Colonic mucosa (tissue), 4 donors: ENCODE measurements at regions not wholly inside any gene's neighbourhood (a gene's known extent, or its start where the extent isn't known, plus 50 kb on each side); places are given as distances from the start of the nearest gene placed in this dataset.

ENCODE experiments used
- DNase-seq: peaks from one replicate; pipeline ENCODE4 v3.0.0-alpha.2; 2020
- H3K27ac ChIP-seq: fragments of 200-600 bp; one replicate; pipeline ENCODE4 v1.8.0; 2021
- H3K27me3 ChIP-seq: fragments of 200-600 bp; one replicate; pipeline ENCODE4 v1.8.0; 2021
- H3K36me3 ChIP-seq: fragments of 200-600 bp; one replicate; pipeline ENCODE4 v1.8.0; 2021
- H3K4me1 ChIP-seq: fragments of 200-600 bp; one replicate; pipeline ENCODE4 v1.8.0; 2021; ENCODE audit warnings: mild to moderate bottlenecking
- H3K4me3 ChIP-seq: fragments of 200-600 bp; one replicate; pipeline ENCODE4 v1.8.0; 2021
- H3K9ac ChIP-seq, 2 donors: one replicate each; pipeline ENCODE4 v1.7.0; 2013; ENCODE audit warnings: control low read depth in 2 of 2, low read depth in 2 of 2, low read length in 2 of 2
- H3K9me3 ChIP-seq: fragments of 200-600 bp; one replicate; pipeline ENCODE4 v1.8.0; 2021
- CTCF ChIP-seq: fragments of 200-600 bp; IDR thresholded peaks from one replicate; pipeline ENCODE4 v1.8.0; 2022; ENCODE audit warnings: antibody characterized with exemption, mild to moderate bottlenecking
- intact Hi-C: fragments of 100-400 bp; cut with DNase I; formaldehyde crosslinking; loops from one replicate; pipeline ENCODE4 v1.14.1; 2022
- donor health status: healthy.
- donor health status: DM: no; HTN: no; CAD: no.
- donor health status: DM: no; HTN: no; CAD: no.

GRCh38 chr6:114595591-114595990 is 252.8 kb upstream of the HS3ST5 start:
- no peaks in the 10 kb centered on the region for H3K36me3 ChIP-seq
- no peaks in the 10 kb centered on the region for H3K4me1 ChIP-seq
- TF ChIP-seq CTCF, result no peak
- H3K4me3 ChIP-seq, result no peak overlapping the region
- DNase-seq, result no peak
- H3K9me3 ChIP-seq, result no peaks in the 10 kb centered on the region
- H3K27ac ChIP-seq, result no peak overlapping the region
- no peaks in the 10 kb centered on the region for H3K27me3 ChIP-seq
- no peak overlapping the region for H3K9ac ChIP-seq
- intact Hi-C loops, result no loop called here

GRCh38 chr6:114595186-114595585 is 252.4 kb upstream of the HS3ST5 start:
- Histone ChIP-seq H3K27ac (no peak overlapping the region), H3K9ac (no peak overlapping the region), H3K4me1 (no peaks in the 10 kb centered on the region), H3K4me3 (no peak overlapping the region), H3K9me3 (no peaks in the 10 kb centered on the region), H3K36me3 (no peaks in the 10 kb centered on the region), H3K27me3 (no peaks in the 10 kb centered on the region)
- intact Hi-C loops, result no loop called here
- no peak for DNase-seq
- no peak for TF ChIP-seq CTCF

GRCh38 chr6:114592506-114592905 is 249.7 kb upstream of the HS3ST5 start:
- intact Hi-C loops, result no loop called here
- Histone ChIP-seq H3K4me1 (no peaks in the 10 kb centered on the region), H3K27ac (no peak overlapping the region), H3K9ac (no peak overlapping the region), H3K36me3 (no peaks in the 10 kb centered on the region), H3K4me3 (no peak overlapping the region), H3K9me3 (no peaks in the 10 kb centered on the region), H3K27me3 (no peaks in the 10 kb centered on the region)
- no peak for DNase-seq
- no peak for TF ChIP-seq CTCF

GRCh38 chr6:114588726-114589125 is 245.9 kb upstream of the HS3ST5 start:
- TF ChIP-seq CTCF, result no peak
- DNase-seq, result no peak
- intact Hi-C loops, result no loop called here

GRCh38 chr6:114586298-114586697 is 243.5 kb upstream of the HS3ST5 start:
- Histone ChIP-seq H3K9me3 (no peaks in the 10 kb centered on the region), H3K27ac (no peak overlapping the region), H3K4me3 (no peak overlapping the region), H3K9ac (no peak overlapping the region), H3K27me3 (no peaks in the 10 kb centered on the region), H3K36me3 (no peaks in the 10 kb centered on the region), H3K4me1 (no peaks in the 10 kb centered on the region)
- TF ChIP-seq CTCF, result no peak
- intact Hi-C loops, result no loop called here
- DNase-seq, result no peak

More at GRCh38 chr6:114588726-114589125, 245.9 kb upstream of the HS3ST5 start:
- no peaks in the 10 kb centered on the region for H3K9me3 ChIP-seq
- no peak overlapping the region for H3K27ac ChIP-seq
- H3K9ac ChIP-seq, result no peak overlapping the region
- H3K4me1 ChIP-seq, result no peaks in the 10 kb centered on the region
- H3K36me3 ChIP-seq, result no peaks in the 10 kb centered on the region
- H3K4me3 ChIP-seq, result no peak overlapping the region
- H3K27me3 ChIP-seq, result no peaks in the 10 kb centered on the region

GRCh38 chr6:114581293-114581692 is 238.5 kb upstream of the HS3ST5 start:
- Histone ChIP-seq H3K27me3 (no peaks in the 10 kb centered on the region), H3K9me3 (no peaks in the 10 kb centered on the region), H3K4me1 (no peaks in the 10 kb centered on the region), H3K36me3 (no peaks in the 10 kb centered on the region), H3K4me3 (no peak overlapping the region), H3K9ac (no peak overlapping the region), H3K27ac (no peak overlapping the region)
- DNase-seq, result no peak
- TF ChIP-seq CTCF, result no peak
- intact Hi-C loops, result no loop called here
